K562 (cell line): ENCODE measurements at regions not wholly inside any gene's neighbourhood (a gene's known extent, or its start where the extent isn't known, plus 50 kb on each side); places are given as distances from the start of the nearest gene placed in this dataset.

Source experiments
- ELF1 ChIP-seq: fragments of 200-800 bp; sonication (Bioruptor generic); IDR thresholded peaks from 2 replicates; pipeline ENCODE4 v1.6.1; 2016; ENCODE audit warnings: missing genetic modification characterization, missing compliant biosample characterization
- EP300 ChIP-seq: IDR thresholded peaks from 2 replicates; pipeline ENCODE4 v1.6.1; 2012; ENCODE audit warnings: low read length, improper control_type of control experiment
- EZH2 ChIP-seq: IDR thresholded peaks from 2 replicates; pipeline ENCODE4 v1.6.1; 2012; ENCODE audit warnings: low read depth, mild to moderate bottlenecking, inconsistent platforms, low read length, borderline replicate concordance
- HDAC3 ChIP-seq: fragments of 450-650 bp; IDR thresholded peaks from 2 replicates; pipeline ENCODE4 v1.6.1; 2018; ENCODE audit warnings: borderline replicate concordance, mild to moderate bottlenecking, moderate library complexity; ENCODE audit not compliant: partially characterized antibody
- KDM1A ChIP-seq, 2 experiments: fragments of 450-650 bp; IDR thresholded peaks; 2 replicates each; pipeline ENCODE4 v1.6.1; 2016; ENCODE audit warnings: mild to moderate bottlenecking in 2 of 2
- MTA1 ChIP-seq: fragments of 450-650 bp; IDR thresholded peaks from 2 replicates; pipeline ENCODE4 v1.6.1; 2017; ENCODE audit warnings: borderline replicate concordance
- POLR2A ChIP-seq: fragments of 450-650 bp; conservative IDR thresholded peaks from 2 replicates; pipeline ENCODE4 v1.6.1; 2016
- SIN3A ChIP-seq, 2 experiments: fragments of 150-350 bp in 1 of 2; IDR thresholded peaks; 2 replicates each; pipeline ENCODE4 v1.6.1; 2011 to 2016; ENCODE audit warnings: borderline replicate concordance in 2 of 2, low read depth in 2 of 2, low read length in 2 of 2, mild to moderate bottlenecking in 2 of 2, moderate library complexity in 2 of 2; ENCODE audit not compliant: control insufficient read depth in 1 of 2
- SMARCA4 ChIP-seq: fragments of 450-650 bp; IDR thresholded peaks from 2 replicates; pipeline ENCODE4 v1.6.1; 2016
- ZNF253 ChIP-seq: fragments of 250-450 bp; sonication (Bioruptor Pico); conservative IDR thresholded peaks from 2 replicates; pipeline ENCODE4 v1.6.1; 2021; ENCODE audit warnings: mild to moderate bottlenecking
- TF ChIP-seq, protein P1 (sequence below): fragments of 450-650 bp; formaldehyde crosslinking; IDR thresholded peaks from 2 replicates; pipeline ENCODE4 v1.4.0; 2022; ENCODE audit warnings: missing genetic modification characterization
- TF ChIP-seq, protein P2 (sequence below): fragments of 250-450 bp; sonication (Bioruptor Pico); IDR thresholded peaks from 2 replicates; pipeline ENCODE4 v1.8.0; 2022; ENCODE audit warnings: inconsistent platforms
- TF ChIP-seq, protein P3 (sequence below), 3 experiments: IDR thresholded peaks in 2 of 3; conservative IDR thresholded peaks in 1 of 3; 2 replicates each; pipeline ENCODE4 v1.5.1; 2011 to 2012; ENCODE audit warnings: low read length in 3 of 3, mild to moderate bottlenecking in 3 of 3, control low read depth in 2 of 3, improper control_type of control experiment in 1 of 3, inconsistent platforms in 1 of 3, low read depth in 1 of 3, mixed read lengths in 1 of 3, moderate library complexity in 1 of 3; ENCODE audit not compliant: insufficient read depth in 2 of 3
- TF ChIP-seq, protein P4 (sequence below), 2 experiments: fragments of 450-650 bp; formaldehyde crosslinking in 1 of 2; IDR thresholded peaks; 2 replicates each; pipeline versions ENCODE4 v1.4.0 to v1.6.1; 2014 to 2020; ENCODE audit warnings: mild to moderate bottlenecking in 2 of 2, borderline replicate concordance in 1 of 2, low read depth in 1 of 2

DNA sequence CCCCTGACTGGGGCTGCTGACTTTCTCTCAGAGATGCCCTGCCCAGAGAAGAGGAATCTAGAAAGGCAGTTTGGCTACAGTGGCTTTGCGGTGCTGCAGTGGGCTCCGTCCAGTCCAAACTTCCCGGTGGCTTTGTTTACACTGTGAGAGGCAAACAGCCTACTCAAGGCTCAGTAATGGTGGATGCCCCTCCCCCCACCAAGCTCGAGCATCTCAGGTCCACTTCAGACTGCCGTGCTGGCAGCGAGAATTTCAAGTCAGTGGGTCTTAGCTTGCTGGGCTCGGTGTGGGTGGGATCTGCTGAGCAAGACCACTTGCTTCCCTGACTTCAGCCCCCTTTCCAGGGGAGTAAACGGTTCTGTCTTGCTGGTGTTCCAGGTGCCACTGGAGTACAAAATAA, 734.5 kb upstream of the LRRN3 start:
- TF ChIP-seq, protein P1, sequence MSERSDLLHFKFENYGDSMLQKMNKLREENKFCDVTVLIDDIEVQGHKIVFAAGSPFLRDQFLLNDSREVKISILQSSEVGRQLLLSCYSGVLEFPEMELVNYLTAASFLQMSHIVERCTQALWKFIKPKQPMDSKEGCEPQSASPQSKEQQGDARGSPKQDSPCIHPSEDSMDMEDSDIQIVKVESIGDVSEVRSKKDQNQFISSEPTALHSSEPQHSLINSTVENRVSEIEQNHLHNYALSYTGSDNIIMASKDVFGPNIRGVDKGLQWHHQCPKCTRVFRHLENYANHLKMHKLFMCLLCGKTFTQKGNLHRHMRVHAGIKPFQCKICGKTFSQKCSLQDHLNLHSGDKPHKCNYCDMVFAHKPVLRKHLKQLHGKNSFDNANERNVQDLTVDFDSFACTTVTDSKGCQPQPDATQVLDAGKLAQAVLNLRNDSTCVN (CRISPR knock-in tag), result no peak
- no peak for TF ChIP-seq HDAC3
- no peak for TF ChIP-seq POLR2A
- no peak for TF ChIP-seq SIN3A (IDR thresholded peaks at IDR 0.05; ENCODE audit: borderline replicate concordance in 2 of 2, control insufficient read depth in 1 of 2, low read depth in 2 of 2, low read length in 2 of 2)
- TF ChIP-seq ELF1 (tag), result no peak
- no peak for TF ChIP-seq EP300
- TF ChIP-seq, protein P2, sequence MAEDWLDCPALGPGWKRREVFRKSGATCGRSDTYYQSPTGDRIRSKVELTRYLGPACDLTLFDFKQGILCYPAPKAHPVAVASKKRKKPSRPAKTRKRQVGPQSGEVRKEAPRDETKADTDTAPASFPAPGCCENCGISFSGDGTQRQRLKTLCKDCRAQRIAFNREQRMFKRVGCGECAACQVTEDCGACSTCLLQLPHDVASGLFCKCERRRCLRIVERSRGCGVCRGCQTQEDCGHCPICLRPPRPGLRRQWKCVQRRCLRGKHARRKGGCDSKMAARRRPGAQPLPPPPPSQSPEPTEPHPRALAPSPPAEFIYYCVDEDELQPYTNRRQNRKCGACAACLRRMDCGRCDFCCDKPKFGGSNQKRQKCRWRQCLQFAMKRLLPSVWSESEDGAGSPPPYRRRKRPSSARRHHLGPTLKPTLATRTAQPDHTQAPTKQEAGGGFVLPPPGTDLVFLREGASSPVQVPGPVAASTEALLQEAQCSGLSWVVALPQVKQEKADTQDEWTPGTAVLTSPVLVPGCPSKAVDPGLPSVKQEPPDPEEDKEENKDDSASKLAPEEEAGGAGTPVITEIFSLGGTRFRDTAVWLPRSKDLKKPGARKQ (CRISPR knock-in tag), result no peak
- TF ChIP-seq KDM1A (IDR thresholded peaks at IDR 0.05), result no peak
- TF ChIP-seq, protein P3, sequence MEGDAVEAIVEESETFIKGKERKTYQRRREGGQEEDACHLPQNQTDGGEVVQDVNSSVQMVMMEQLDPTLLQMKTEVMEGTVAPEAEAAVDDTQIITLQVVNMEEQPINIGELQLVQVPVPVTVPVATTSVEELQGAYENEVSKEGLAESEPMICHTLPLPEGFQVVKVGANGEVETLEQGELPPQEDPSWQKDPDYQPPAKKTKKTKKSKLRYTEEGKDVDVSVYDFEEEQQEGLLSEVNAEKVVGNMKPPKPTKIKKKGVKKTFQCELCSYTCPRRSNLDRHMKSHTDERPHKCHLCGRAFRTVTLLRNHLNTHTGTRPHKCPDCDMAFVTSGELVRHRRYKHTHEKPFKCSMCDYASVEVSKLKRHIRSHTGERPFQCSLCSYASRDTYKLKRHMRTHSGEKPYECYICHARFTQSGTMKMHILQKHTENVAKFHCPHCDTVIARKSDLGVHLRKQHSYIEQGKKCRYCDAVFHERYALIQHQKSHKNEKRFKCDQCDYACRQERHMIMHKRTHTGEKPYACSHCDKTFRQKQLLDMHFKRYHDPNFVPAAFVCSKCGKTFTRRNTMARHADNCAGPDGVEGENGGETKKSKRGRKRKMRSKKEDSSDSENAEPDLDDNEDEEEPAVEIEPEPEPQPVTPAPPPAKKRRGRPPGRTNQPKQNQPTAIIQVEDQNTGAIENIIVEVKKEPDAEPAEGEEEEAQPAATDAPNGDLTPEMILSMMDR (IDR thresholded peaks at IDR 0.05 in 2 of 3, conservative IDR thresholded peaks at IDR 0.05 in 1 of 3; ENCODE audit: insufficient read depth in 2 of 3, low read depth in 1 of 3, low read length in 3 of 3), result no peak
- TF ChIP-seq, protein P4, sequence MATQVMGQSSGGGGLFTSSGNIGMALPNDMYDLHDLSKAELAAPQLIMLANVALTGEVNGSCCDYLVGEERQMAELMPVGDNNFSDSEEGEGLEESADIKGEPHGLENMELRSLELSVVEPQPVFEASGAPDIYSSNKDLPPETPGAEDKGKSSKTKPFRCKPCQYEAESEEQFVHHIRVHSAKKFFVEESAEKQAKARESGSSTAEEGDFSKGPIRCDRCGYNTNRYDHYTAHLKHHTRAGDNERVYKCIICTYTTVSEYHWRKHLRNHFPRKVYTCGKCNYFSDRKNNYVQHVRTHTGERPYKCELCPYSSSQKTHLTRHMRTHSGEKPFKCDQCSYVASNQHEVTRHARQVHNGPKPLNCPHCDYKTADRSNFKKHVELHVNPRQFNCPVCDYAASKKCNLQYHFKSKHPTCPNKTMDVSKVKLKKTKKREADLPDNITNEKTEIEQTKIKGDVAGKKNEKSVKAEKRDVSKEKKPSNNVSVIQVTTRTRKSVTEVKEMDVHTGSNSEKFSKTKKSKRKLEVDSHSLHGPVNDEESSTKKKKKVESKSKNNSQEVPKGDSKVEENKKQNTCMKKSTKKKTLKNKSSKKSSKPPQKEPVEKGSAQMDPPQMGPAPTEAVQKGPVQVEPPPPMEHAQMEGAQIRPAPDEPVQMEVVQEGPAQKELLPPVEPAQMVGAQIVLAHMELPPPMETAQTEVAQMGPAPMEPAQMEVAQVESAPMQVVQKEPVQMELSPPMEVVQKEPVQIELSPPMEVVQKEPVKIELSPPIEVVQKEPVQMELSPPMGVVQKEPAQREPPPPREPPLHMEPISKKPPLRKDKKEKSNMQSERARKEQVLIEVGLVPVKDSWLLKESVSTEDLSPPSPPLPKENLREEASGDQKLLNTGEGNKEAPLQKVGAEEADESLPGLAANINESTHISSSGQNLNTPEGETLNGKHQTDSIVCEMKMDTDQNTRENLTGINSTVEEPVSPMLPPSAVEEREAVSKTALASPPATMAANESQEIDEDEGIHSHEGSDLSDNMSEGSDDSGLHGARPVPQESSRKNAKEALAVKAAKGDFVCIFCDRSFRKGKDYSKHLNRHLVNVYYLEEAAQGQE (IDR thresholded peaks at IDR 0.05; ENCODE audit: borderline replicate concordance), result no peak
- TF ChIP-seq, protein P4 (CRISPR knock-in tag; IDR thresholded peaks at IDR 0.05; ENCODE audit: low read depth), result no peak
- TF ChIP-seq ZNF253 (CRISPR knock-in tag), result no peak
- no peak for TF ChIP-seq EZH2
- TF ChIP-seq SMARCA4, result no peak
- TF ChIP-seq MTA1, result no peak
